ENCODE measurements at regions not wholly inside any gene's neighbourhood (a gene's known extent, or its start where the extent isn't known, plus 50 kb on each side); places are given as distances from the start of the nearest gene placed in this dataset.

DNA sequence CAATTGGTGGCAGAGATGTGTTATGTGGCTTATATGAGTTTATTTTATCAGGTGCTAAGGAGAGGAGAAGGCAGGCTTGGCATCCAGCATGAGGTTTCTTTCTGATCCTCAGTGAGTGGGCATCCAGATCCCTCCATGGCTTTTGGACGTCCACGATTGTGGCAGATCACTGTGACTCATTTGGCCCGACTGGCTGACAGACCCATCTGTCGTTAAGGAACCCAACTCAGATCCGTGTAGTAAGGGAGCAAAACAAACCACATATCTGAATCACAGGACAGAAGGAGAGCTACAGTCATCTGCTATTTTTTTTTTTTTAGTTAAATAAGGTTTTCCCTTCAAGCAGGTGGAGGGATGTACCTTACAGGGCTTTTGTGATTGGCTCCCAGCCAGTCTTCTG, 197.0 kb upstream of the KCNH8 start:
- no peaks in the 10 kb centered on the region for H3K23me2 ChIP-seq (ENCODE audit: insufficient read length, low read depth, low read length, poor library complexity, severe bottlenecking)
- no peaks in the 10 kb centered on the region for H3K27me3 ChIP-seq (ENCODE audit: insufficient read depth, low read length)
- H2AK5ac ChIP-seq (ENCODE audit: insufficient read length, low read length): no peak overlapping the region
- no peak overlapping the region for H3K18ac ChIP-seq (ENCODE audit: insufficient read length, low read depth, low read length)
- H4K91ac ChIP-seq (ENCODE audit: insufficient read length, low read depth, low read length): no peak overlapping the region
- H3K4ac ChIP-seq (ENCODE audit: low read depth, low read length): no peak overlapping the region
- no peak overlapping the region for H2BK120ac ChIP-seq (ENCODE audit: low read depth, low read length, poor library complexity, severe bottlenecking)
- H3K9me3 Mint-ChIP-seq: no peaks in the 10 kb centered on the region; a peak in 1 of 5 replicates
- H3T11ph ChIP-seq (ENCODE audit: low read length): no peak overlapping the region
- H3K79me1 ChIP-seq (ENCODE audit: insufficient read depth, low read depth, low read length, poor library complexity, severe bottlenecking): no peaks in the 10 kb centered on the region
- no peaks in the 10 kb centered on the region for H3K36me3 Mint-ChIP-seq (ENCODE audit: insufficient read depth in 1 of 3, low read depth in 3 of 3)
- H3K27ac ChIP-seq (ENCODE audit: insufficient read length, low read depth, low read length): no peak overlapping the region
- H2AFZ ChIP-seq (ENCODE audit: low read length): no peak overlapping the region
- H3K9me3 ChIP-seq (ENCODE audit: control insufficient read depth, low read depth, low read length): no peaks in the 10 kb centered on the region
- H3K56ac ChIP-seq (ENCODE audit: insufficient read length, low read depth, low read length): no peak overlapping the region
- H3K4me3 Mint-ChIP-seq: no peak overlapping the region
- no peak overlapping the region for H4K5ac ChIP-seq (ENCODE audit: insufficient read length, low read depth, low read length)
- DNase-seq: no peak
- no peak overlapping the region for H4K8ac ChIP-seq (replicated peaks; ENCODE audit: insufficient read length, low read depth, low read length)
- no peaks in the 10 kb centered on the region for H3K79me2 ChIP-seq (ENCODE audit: insufficient read depth, low read length)
- no peak overlapping the region for H2BK20ac ChIP-seq (ENCODE audit: low read depth, low read length, poor library complexity, severe bottlenecking)
- no peaks in the 10 kb centered on the region for H3K27me3 Mint-ChIP-seq (ENCODE audit: low read depth)
- no CpG with 5 or more reads among the region's 5 CpGs for WGBS (ENCODE audit: extremely low coverage, insufficient read length, low lambda C conversion rate)
- 0 out of 4 replicates have a peak, but pooled peaks cover 4 to 5% of the 10 kb centered on the region in 2 experiments for H3K4me1 Mint-ChIP-seq
- TF ChIP-seq, protein P1, sequence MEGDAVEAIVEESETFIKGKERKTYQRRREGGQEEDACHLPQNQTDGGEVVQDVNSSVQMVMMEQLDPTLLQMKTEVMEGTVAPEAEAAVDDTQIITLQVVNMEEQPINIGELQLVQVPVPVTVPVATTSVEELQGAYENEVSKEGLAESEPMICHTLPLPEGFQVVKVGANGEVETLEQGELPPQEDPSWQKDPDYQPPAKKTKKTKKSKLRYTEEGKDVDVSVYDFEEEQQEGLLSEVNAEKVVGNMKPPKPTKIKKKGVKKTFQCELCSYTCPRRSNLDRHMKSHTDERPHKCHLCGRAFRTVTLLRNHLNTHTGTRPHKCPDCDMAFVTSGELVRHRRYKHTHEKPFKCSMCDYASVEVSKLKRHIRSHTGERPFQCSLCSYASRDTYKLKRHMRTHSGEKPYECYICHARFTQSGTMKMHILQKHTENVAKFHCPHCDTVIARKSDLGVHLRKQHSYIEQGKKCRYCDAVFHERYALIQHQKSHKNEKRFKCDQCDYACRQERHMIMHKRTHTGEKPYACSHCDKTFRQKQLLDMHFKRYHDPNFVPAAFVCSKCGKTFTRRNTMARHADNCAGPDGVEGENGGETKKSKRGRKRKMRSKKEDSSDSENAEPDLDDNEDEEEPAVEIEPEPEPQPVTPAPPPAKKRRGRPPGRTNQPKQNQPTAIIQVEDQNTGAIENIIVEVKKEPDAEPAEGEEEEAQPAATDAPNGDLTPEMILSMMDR (conservative IDR thresholded peaks at IDR 0.05): no peak
- H3K9ac ChIP-seq (ENCODE audit: extremely low read depth, insufficient read length, low read length): no peak overlapping the region
- H2BK5ac ChIP-seq (ENCODE audit: insufficient read length, low read length): no peak overlapping the region
- H3K4me2 ChIP-seq (ENCODE audit: insufficient read depth, insufficient read length, low read length): no peak overlapping the region
- no peak overlapping the region for H3K14ac ChIP-seq (ENCODE audit: insufficient read depth, low read length)
- H4K20me1 ChIP-seq (ENCODE audit: control insufficient read depth, insufficient read depth, insufficient read length): no peaks in the 10 kb centered on the region
- H3K4me1 ChIP-seq (ENCODE audit: insufficient read depth, low read length): no peaks in the 10 kb centered on the region; the same call in 1 of the 2 replicates
- no peak overlapping the region for H2BK12ac ChIP-seq (ENCODE audit: insufficient read length, low read depth, low read length)
- no peak overlapping the region for H3K27ac Mint-ChIP-seq
- no peak overlapping the region for H2BK15ac ChIP-seq (ENCODE audit: low read depth, low read length)
- H3K23ac ChIP-seq (ENCODE audit: insufficient read length, low read depth, low read length): no peak overlapping the region
